ENCODE measurements at regions not wholly inside any gene's neighbourhood (a gene's known extent, or its start where the extent isn't known, plus 50 kb on each side); places are given as distances from the start of the nearest gene placed in this dataset.

DNA sequence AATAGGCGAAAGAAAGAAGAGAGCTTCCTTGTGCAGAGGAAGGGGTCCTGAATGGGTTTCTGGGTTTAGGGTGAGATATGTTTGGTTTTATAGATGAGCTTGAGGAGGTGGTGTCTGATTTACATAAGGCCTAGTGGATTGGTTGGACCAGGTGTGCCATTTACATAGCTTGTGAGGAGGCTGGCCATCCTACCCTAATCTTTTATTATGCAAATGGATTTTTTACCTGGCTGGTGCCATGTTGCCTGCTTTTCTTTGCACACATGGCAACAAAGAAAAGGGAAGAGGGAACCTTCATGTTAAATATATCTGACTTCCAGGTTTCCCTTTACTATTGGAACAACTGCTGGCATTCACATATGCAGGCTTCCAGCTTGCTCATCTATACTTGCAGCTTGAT is 585.3 kb downstream of the PTPRU start:
- no peak for DNase-seq (ENCODE audit: low spot score)

GRCh38 chr1:29820401-29820800 is 584.1 kb downstream of the PTPRU start:
- no peak for DNase-seq (ENCODE audit: low spot score)

DNA sequence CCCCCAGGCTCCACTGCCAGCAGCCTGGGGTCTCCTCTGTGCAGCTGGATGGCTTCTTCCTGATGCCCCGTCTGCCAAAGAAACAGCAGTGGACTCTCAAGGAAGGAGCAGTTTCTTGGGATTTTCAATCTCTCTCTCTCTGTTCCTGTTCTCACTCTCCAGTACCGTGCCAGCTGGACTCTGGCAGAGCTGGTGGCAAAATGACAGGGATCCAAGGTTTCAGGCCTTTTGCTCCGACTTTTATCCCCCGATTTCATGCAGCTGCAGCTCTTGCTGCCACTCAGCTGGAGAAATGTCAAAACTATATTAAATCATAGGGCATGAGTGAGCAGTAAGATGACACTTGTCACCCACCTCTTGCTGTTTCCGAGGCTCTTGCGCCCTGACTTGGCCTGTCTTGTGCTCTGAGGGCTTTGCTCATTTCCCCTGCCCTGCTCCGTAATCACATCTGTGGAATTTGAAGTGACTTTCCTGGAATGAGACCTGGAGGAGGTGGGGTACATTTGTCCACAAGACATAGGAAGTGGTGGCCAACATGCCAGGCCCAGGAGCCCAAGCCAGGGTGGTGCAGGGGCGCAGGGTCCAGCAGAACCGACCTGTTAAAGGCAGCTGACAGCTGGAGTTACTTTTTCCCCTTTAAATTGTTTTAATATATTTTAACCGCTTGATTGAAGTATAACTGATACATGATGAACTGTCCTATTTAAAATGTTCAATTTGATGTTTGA is 576.2 kb downstream of the PTPRU start:
- DNase-seq (ENCODE audit: low spot score) = no peak

GRCh38 chr1:29811727-29812407 is 575.5 kb downstream of the PTPRU start:
- DNase-seq (ENCODE audit: low spot score) = no peak

GRCh38 chr1:29811247-29811646 is 574.9 kb downstream of the PTPRU start:
- no peak for DNase-seq (ENCODE audit: low spot score)

GRCh38 chr1:29810121-29811120 is 574.1 kb downstream of the PTPRU start:
- no peak for DNase-seq (ENCODE audit: low spot score)

GRCh38 chr1:29809446-29810120 is 573.3 kb downstream of the PTPRU start:
- no peak for DNase-seq (ENCODE audit: low spot score)

DNA sequence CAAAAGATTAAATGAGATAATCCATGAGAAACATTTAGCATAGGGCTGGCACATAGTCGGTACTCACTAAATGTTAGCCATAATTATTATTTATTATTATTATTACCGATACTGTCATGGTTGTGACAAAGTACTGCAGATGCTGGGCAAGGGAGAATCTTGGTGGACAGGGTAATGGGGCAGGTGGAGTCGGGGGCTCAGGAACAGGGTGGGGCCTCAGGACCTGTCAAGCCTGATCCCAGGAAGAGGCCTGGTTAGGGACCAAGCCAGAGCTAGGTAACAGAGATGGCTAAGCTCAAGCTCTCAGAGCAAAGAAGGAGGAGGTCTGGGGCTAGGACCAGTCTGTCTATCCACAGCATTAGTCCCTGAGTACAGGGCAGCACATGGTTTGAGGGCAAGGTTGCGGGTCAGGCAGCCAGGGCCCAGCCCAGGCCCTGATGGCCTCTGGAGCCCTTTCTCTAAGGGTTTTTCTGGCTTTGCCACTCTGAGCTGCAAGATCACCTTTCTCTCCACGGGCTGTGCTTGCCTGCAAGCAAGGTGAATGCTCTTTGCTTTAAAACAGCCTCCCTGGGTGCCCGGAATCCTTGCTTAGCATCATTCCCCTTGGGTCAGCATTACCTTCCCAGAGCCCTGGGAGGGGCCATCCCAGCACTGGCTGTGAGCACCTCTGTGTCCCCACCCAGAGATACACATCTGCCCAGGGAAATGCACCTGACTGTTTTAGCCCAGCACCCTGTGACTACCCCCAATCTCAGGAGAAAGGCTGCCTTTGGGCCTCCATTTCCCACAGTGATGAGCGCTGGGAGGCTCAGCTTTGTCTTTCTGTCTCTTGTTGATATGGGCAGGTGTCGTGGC is 572.0 kb downstream of the PTPRU start:
- no peak for DNase-seq (ENCODE audit: low spot score)

GRCh38 chr1:29807689-29808088 is 571.4 kb downstream of the PTPRU start:
- DNase-seq (ENCODE audit: low spot score) = no peak

GRCh38 chr1:29806646-29807319 is 570.5 kb downstream of the PTPRU start:
- DNase-seq (ENCODE audit: low spot score) = no peak

- DNase-seq (ENCODE audit: low spot score) = no peak
Observed at GRCh38 chr1:29805896-29806160, 569.5 kb downstream of the PTPRU start.

DNA sequence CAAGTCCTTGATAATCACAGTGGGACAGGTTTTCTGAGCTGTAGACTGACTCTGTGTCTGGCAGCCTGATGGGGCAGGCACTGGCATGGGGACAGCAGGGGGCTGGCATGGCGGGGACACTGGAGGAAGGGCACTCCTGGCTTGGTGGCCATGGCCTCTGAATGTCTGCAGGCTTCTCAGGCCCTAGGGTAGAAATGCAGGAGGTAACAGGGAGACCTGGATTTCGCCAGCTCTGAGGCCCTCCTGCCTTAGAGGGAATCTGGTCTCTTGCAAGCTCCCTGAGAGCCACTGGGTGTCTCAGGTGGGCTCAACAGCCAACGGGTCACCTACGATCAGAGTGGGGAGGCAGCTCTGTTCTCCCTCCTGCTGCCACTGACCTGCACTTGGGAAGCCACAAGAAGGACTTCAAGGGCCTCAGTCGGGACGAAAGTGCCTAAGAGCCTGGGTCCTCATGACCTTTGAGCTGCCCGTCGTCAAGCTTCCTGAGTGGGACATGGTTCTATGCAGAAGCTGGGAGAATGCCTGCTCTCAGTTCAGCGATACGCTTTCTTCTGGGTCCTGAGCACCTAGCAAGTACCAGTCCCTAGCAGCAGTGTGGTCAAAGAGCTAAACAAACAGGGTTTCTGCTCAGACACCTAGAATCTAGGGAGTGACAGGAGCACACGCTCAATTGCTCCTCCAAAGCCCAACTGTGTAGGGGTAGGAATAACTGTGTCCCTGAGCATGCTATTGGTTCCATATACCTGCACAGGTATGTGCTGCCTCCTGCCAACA is 569.0 kb downstream of the PTPRU start:
- no peak for DNase-seq (ENCODE audit: low spot score)

- DNase-seq (ENCODE audit: low spot score) = no peak
Observed at GRCh38 chr1:29804181-29804899, 568.0 kb downstream of the PTPRU start.

- DNase-seq (ENCODE audit: low spot score) = no peak
Observed at GRCh38 chr1:29803486-29803885, 567.2 kb downstream of the PTPRU start.

DNA sequence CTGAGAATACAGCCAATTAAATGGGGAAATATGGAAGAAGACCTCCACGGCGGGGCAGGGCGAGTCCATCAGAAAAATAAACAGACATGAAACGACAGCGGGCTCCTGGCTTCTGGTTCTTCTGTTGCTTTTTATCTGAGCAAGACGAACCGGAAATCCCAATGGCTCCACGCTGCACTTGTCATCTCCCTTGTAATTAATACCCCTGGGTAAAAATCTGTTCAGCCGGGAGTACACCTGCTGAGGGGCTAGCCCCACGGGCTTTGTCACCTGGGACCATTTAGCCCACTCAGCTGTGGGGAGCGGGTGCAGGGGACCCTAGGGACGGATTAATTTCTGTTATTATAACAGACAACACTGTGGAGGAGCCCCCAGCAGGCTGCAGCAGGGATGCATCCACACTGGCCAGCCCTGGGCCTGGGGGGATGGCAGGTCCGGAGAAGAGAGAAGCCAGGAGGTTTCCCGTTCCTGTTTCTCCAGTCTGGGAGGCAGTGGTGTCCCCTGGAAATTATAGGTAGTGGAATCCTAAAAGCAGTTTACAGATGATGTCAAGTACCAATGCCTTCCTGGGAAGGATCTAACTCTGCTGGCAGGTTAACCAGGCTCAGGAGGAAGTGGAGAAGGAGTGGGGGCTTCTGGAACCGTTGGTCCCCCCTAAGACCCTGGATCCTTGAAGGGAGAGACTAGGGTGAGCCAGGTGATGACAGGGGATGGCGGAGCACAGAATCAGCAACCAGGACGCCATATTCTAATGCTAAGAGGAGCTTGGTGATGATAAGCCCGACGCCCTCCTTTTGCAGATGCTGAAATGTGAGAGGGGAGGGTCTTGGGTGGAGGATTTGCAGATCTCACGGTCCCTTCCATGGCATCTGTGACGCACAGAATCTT is 566.1 kb downstream of the PTPRU start:
- no peak for DNase-seq (ENCODE audit: low spot score)

DNA sequence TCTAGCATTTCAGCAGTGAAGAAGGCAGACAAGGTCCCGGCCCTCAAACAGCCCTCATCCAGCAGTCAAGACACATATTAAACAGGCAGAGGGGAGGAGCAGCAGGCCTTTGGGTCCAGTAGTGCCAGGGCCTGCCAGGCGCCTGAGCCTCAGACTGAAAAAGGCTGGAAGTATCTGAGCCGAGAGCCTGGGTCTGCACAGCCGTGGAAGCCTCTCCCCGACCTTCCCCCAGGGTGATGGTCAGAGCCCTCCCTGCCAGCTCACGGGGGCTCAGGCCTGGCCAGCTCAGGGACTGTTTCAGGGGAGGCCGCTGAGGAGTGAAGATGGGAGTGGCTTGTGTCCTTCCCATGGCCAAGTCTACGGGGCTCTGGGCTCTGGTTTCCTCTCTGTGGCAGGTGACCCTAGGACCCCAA is 565.2 kb downstream of the PTPRU start:
- DNase-seq (ENCODE audit: low spot score) = no peak

GRCh38 chr1:29801003-29801402 is 564.7 kb downstream of the PTPRU start:
- no peak for DNase-seq (ENCODE audit: low spot score)

DNA sequence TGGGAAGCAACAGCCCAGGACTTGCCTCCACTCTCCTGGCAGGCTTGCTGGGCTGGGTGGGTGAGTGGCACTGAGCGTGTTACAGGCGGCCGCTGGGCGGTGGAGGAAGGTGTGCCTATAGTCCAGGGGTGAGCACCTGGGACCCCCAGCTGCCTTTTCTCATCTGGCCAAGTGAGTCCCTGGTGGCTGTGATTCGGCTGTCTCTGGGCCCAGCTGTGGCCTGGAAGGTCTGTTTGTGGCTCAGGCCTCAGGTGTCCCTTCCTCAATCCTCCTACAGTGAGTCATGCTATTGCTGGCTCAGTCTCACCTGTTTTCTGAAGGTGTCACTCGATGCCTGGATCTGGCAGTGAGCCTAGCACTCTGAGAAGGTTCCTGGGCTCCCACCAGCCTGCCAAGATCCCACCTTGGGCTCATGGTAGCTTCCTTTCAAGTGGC is 564.2 kb downstream of the PTPRU start:
- no peak for DNase-seq (ENCODE audit: low spot score)

All from SW480 (cell line).